Prostate gland (tissue), 2 donors: ENCODE measurements at regions not wholly inside any gene's neighbourhood (a gene's known extent, or its start where the extent isn't known, plus 50 kb on each side); places are given as distances from the start of the nearest gene placed in this dataset.

Experiments
- POLR2A ChIP-seq: fragments of 450-650 bp; IDR thresholded peaks from one replicate; pipeline ENCODE4 v1.6.1; 2016; ENCODE audit warnings: antibody characterized with exemption, mild to moderate bottlenecking
- TF ChIP-seq, protein P1 (sequence below), 4 experiments: fragments of 200-600 bp in 2 of 4; fragments of 450-650 bp in 2 of 4; sonication (generic) in 2 of 4; IDR thresholded peaks; 1 replicate in 3 of 4; 2 replicates in 1 of 4; pipeline ENCODE4 v1.5.1; 2016 to 2019; ENCODE audit warnings: antibody characterized with exemption in 4 of 4, mild to moderate bottlenecking in 2 of 4, moderate library complexity in 2 of 4

DNA sequence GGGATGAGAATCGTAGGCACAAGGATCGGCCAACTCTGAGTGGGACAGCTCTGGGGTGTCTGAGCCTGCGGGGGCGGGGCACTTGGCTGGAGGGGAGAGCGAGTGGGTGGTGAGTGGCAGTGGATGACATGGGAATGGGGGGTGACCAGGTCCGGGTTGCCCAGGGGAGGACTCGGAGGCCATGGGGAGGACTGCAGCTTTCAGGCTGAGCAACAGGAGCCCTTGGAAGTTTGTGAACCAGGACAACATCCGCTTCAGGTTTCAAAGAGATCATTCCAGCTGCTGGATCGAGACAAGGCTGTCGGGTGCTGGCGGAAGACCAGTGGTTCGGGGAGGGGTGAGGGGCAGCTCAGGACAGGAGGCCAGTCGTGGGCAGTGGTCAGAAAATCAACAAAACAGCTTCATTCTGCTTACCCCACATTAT, 124.4 kb upstream of the IRF2BP2 start:
- TF ChIP-seq, protein P1, sequence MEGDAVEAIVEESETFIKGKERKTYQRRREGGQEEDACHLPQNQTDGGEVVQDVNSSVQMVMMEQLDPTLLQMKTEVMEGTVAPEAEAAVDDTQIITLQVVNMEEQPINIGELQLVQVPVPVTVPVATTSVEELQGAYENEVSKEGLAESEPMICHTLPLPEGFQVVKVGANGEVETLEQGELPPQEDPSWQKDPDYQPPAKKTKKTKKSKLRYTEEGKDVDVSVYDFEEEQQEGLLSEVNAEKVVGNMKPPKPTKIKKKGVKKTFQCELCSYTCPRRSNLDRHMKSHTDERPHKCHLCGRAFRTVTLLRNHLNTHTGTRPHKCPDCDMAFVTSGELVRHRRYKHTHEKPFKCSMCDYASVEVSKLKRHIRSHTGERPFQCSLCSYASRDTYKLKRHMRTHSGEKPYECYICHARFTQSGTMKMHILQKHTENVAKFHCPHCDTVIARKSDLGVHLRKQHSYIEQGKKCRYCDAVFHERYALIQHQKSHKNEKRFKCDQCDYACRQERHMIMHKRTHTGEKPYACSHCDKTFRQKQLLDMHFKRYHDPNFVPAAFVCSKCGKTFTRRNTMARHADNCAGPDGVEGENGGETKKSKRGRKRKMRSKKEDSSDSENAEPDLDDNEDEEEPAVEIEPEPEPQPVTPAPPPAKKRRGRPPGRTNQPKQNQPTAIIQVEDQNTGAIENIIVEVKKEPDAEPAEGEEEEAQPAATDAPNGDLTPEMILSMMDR (IDR thresholded peaks at IDR 0.05), result no peak
- TF ChIP-seq POLR2A, result no peak
